ENCODE measurements at regions not wholly inside any gene's neighbourhood (a gene's known extent, or its start where the extent isn't known, plus 50 kb on each side); places are given as distances from the start of the nearest gene placed in this dataset.
"Not testable (repeated sequence)": the region's sequence is repeated elsewhere in the genome, so short reads cannot be mapped to it uniquely, and the experiment has no call there.

- DNase-seq: no peak
Observed at GRCh38 chr16:16882766-16883165, 503.8 kb downstream of the NPIPA7 start.

DNA sequence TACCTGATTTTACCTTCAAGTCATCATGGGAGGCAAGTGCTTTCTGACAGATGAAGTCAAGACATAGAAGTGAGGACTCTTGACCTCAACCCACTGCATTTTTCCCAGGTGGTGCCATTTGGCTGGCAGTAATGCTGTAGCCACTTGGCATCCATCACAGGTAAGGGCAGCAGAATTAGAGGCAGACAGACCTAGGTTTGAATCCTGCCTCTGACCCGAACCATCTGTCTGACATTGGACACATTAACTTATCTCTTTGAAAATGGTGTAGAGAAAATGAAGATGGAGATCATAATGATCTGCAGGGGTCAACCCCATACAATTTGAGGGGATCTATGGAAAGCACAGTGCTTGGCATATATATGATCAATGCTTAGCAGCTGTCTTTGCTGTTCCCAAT, 505.5 kb downstream of the NPIPA7 start:
- no peak for DNase-seq

DNA sequence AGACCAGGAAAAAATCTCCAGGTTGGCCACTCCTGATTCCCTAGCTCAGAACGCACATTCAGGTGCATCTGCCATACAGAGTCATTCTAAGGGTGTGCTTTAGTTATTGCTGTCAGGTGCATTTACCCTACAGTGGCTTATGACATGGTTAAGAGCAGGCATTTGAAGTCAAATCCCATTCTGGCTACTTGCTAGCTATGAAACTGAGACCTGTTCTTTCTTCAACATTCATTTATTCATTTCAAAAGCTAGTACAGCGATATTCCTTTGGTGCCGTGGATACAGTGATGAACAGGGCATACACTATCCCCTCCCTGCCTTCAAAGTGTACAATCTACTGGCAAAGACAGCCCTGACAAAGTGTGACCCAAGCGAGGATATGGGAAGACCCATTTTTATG, 508.3 kb downstream of the NPIPA7 start:
- DNase-seq: no peak

- DNase-seq: no peak
Observed at GRCh38 chr16:16890964-16891363, 512.0 kb downstream of the NPIPA7 start.

DNA sequence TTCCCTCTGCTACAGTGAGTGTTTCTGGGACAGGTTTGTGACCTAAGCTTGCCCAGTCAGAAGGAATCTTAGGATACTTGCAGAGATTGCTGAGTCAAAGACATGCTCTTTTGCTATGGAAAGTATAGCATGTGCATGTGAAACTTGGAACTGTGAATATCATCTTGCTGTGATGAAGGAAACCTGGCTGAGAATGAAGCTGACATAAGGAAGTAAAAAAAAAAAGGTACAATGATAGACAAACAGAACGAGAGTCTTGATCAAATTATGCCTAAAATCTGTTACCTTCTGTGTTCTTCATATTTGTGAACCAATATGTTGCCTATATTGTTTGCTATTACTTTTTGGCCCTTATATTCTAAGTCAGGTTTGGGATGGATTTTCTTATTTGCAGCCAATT, 525.7 kb downstream of the NPIPA7 start:
- no peak for DNase-seq

- DNase-seq: no peak
Observed at GRCh38 chr16:16905850-16906249, 526.9 kb downstream of the NPIPA7 start.

DNA sequence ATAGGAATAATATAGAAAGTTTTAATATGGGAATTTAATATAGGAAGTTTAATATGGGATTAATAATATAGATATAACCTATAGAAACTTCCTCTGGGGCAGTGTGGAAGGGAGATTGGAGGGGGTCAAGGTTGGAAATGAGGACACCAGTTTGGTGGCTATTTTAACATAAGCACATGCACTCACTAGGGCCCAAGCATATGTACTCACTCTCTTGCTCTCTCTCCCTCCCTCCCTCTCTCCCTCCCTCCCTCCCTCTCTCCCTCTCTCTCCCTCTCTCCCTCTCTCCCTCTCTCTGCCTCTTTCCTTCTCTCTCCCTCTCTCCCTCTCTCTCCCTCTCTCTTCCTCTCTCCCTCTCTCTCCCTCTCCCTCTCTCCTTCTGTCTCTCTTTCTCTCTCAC, 528.1 kb downstream of the NPIPA7 start:
- DNase-seq: no peak

DNA sequence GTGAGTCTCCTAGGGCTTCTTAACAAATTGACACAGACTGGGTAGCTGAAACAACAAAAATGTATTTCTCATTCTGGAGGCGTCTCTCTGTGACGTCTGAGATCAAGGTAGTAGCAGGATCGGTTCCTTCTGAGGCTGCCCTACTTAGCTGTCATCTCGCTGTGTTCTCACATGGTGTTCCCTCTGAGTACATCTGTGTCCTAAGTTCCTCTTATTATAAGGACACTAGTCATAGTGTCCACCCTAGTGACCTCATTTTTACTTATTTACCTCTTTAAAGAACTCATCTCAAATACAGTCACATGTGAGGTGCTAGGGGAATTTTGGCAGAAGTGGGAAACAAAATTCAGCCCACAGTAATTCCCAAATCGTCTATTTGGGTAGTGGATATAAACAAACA, 529.1 kb downstream of the NPIPA7 start:
- no peak for DNase-seq

DNA sequence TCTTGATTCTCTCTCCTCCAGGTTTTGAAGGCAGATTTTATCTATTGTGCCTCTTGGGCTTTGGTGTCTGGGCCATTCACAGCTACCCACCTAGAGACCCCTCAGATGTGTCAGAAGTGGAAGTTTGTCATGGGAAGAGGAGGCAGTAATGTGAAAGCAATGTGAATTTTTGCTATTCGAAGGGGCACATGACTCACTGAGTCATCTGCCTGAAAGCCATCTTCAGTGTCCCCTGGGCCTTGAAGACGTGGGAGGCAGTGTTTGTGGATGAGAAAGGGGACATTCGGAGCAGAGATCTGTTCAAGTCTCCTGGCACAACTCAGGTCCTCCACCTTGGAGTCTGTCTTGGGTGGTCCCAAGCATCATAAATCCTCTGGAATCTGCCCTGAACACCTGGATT, 530.2 kb downstream of the NPIPA7 start:
- DNase-seq: no peak

- no peak for DNase-seq
Observed at GRCh38 chr16:16910666-16911065, 531.7 kb downstream of the NPIPA7 start.

DNA sequence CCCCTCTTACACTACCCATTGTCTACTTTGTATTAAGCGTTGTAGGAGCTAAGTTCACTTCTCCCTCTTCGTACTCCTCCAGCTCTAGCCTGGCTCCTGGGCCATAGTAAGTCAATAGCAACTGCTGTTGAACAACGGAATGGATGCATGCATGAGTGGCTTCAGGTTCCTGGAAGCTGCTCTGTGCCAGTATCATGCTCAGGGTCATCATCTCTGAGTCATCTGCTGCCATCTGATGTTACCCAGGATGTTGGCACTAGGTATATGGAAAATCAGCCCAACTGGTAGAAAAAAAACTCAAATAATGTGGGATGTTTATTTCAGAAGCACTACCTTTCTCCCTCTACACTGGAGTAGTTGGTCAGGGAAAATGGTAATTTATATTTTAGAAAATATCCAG, 536.8 kb downstream of the NPIPA7 start:
- DNase-seq: no peak

DNA sequence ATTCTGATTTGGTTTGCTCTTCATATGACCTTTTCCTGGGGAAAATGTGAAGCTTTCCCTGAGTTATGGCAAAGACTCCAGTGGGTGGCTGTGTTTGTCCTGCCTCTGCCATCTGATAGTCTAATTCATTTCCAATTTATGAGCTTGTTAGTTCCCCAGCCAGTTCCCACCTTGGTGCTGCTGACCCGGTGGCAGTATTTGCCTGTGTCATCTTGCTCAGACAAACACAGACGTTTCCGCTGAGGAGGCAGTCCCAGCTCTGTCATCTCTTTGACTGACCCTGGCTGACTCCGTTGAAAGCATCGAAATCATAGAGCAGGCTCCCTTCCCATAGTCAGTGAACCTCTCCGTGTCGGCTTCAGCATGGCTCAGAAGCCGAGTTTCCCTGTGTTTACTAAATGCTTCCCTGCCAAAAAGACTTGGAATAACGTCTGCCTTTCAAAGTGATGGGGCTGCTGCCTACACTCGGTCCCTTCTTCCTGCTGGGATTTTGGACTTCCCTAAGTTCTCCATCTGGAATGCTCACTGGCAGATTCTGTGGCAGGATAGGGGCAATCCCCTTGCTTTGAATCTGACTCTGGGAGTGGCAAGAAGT, 538.3 kb downstream of the NPIPA7 start:
- DNase-seq: no peak

DNA sequence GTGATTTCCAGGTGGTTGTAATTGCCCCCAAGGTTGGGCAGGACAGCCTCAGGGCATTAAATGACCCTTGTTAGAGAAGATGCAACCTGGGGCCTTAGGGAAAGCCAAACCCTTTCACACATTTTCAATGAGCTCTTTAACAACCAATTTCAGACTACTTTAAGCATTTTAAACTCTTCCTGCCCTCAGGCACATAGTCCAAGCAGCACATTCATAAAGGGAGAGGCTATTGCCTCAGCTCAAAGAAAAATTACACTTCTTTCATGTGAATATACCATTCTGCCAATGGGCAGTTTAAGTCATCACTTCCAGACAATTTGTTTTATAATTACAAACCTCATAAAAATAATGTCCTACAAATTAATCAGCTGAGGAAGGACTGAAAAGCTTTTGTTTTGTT, 544.5 kb downstream of the NPIPA7 start:
- no peak for DNase-seq

- DNase-seq: no peak
Observed at GRCh38 chr16:16924613-16925012, 545.7 kb downstream of the NPIPA7 start.

DNA sequence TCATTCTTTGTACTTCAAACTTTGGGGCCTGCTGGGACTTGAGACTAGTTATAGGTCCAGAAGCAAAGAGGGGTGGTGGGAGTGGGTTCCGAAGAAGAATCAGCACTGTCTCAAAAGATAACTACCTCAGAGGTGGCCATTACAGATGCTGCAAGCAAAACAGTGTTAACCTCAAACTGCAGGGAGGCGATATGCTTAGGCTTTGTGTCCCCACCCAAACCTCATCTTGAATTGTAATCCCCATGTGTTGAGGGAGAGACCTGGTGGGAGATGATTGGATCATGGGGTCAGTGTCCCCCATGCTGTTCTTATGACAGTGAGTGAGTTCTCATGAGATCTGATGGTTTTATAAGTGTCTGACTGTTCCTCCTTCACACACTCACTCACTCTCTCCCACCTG, 545.3 kb downstream of the XYLT1 start:
- DNase-seq: no peak

DNA sequence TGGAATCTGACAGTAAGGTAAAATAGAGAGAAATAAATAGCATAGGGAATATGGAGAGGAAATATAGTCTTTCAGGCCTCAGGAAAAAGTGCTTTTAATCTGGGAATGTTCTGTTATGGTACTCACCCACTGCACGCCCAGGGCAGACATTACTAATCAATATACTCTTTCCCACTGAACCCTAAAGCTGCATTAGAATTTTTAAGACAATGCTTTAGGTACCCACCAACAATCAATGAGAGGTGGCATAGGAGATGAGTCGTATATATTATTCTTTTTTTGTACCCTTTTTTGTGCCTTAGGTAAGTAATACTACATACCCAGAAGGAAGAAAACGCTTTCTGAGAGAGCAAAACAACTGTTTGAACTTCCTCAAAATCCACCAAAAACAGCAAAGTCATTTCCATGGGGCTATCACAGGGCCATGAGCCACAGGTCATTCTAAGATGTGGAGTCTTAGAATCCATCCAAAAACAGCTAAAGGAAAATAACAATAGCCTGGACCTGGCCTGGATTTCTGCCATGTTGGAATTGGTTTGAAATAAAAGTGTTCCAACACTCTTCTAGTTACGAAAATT, 542.1 kb downstream of the XYLT1 start:
- no peak for DNase-seq

DNA sequence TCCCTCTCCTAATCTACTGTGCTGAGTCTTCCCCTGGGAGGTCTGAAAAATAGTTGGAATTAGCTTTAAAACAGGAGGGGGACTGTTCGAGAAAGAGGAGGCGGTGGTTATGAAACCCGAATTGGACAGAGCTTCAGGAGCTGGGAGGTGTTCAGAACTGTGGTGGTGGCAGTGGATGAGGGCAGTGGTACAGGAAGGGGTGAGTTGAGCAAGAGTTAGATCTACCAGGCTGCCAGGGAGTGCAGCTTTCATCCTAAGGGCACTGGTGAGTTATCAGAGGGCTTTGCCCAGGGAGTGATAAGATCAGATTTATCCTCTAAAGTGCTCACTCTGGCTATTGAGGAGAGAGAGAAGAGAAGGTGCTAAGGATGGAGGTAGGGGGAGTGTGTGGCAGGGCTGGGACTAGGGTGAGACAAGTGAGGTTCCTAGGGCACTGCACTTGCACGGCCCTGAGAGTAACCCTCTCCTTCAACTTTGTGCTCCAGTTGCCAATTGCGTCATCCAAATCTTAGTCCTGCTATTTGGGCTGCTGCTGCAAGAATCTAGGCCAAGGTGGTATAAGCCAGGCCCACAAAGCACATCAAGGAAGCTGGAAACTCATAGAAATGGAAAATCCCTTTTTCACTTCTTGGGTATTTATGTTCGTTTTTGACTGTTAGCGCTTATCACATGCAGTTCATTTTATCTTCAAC, 540.3 kb downstream of the XYLT1 start:
- no peak for DNase-seq

DNA sequence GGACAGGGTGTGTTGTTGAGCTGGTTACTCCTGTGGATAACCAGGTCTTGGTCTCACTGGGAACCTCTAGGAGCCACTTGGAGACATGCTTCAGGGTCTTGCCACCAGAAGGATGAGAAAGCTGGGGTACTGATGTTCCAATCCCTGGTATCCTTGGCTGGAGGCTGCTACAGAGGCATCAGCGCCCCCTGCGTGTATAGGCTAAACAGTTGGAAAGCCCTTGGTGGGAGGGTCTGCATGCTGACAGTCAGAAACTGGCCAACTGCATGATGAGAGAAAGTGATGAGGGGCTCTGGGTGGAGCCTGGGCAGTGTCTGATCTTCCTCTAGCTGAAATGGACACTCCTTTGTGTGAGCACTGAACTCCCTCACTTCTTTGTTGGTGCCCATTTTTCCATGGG, 536.9 kb downstream of the XYLT1 start:
- no peak for DNase-seq

GRCh38 chr16:16934660-16935059, 536.1 kb downstream of the XYLT1 start:
- no peak for DNase-seq

DNA sequence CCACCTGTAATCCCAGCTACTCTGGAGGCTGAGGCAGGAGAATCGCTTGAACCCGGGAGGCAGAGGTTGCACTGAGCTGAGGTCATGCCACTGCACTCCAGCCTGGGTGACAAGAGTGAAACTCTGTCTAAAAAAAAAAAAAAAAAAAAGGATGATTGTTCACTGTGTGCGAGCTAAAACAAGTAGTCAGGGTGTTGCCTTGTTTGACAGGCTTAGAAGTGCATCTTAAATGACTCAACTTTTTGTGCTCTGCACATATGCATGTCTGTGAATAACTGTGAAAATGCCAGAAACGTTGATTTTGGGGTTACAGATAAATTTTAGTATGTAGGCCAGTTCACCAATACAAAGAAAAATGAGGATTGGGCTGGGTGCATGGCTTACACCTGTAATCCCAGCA, 534.9 kb downstream of the XYLT1 start:
- not testable (repeated sequence) for DNase-seq

- DNase-seq: no peak
Observed at GRCh38 chr16:16937576-16937975, 533.2 kb downstream of the XYLT1 start.

DNA sequence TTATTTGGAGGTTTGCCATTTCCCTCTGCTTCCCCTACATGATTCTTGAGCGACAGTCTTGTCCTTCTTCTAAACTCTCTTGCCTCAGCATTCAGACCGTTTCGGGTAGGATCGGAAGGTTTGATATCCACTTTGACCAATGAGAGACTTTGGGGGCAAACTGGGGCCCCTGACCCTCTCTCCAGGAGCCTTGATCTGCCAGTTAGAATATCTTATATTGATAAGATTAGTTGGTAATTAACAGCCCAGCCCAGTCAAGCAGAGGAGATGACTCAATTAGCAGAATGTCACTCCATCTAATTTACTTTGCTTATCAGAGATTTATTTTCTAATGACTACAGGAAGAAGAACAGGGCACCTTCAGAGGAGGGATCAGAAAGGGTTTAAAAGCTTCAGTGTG, 532.8 kb downstream of the XYLT1 start:
- DNase-seq: no peak

GRCh38 chr16:16938980-16939379, 531.8 kb downstream of the XYLT1 start:
- no peak for DNase-seq

- DNase-seq: no peak
Observed at GRCh38 chr16:16940351-16940750, 530.4 kb downstream of the XYLT1 start.

GRCh38 chr16:16942849-16943248, 527.9 kb downstream of the XYLT1 start:
- DNase-seq: not testable (repeated sequence)

Data from fibroblast of skin of abdomen (primary cell).